HT-29 (cell line): ENCODE measurements at regions not wholly inside any gene's neighbourhood (a gene's known extent, or its start where the extent isn't known, plus 50 kb on each side); places are given as distances from the start of the nearest gene placed in this dataset.

Source experiments
- DNase-seq: peaks from one replicate; pipeline ENCODE4 v3.0.0-alpha.2; 2015; ENCODE audit warnings: low spot score

- DNase-seq = no peak
These were observed 102.8 kb downstream of the ERMARD start for GRCh38 chr6:169854083-169854725.

GRCh38 chr6:169853196-169854082 lies 102.0 kb downstream of the ERMARD start:
- DNase-seq = no peak

GRCh38 chr6:169852504-169853195 lies 101.2 kb downstream of the ERMARD start:
- no peak for DNase-seq

- no peak for DNase-seq
These were observed 100.5 kb downstream of the ERMARD start for GRCh38 chr6:169851641-169852503.

GRCh38 chr6:169850746-169851145 lies 99.3 kb downstream of the ERMARD start:
- DNase-seq = no peak

- DNase-seq = no peak
These were observed 98.7 kb downstream of the ERMARD start for GRCh38 chr6:169850154-169850553.

- no peak for DNase-seq
These were observed 98.0 kb downstream of the ERMARD start for GRCh38 chr6:169849396-169849795.

GRCh38 chr6:169848946-169849345 lies 97.5 kb downstream of the ERMARD start:
- no peak for DNase-seq

GRCh38 chr6:169847901-169848311 lies 96.5 kb downstream of the ERMARD start:
- no peak for DNase-seq

- DNase-seq = no peak
These were observed 95.8 kb downstream of the ERMARD start for GRCh38 chr6:169847141-169847674.

- no peak for DNase-seq
These were observed 95.0 kb downstream of the ERMARD start for GRCh38 chr6:169846286-169847056.

- no peak for DNase-seq
These were observed 94.2 kb downstream of the ERMARD start for GRCh38 chr6:169845426-169846285.

GRCh38 chr6:169844946-169845345 lies 93.5 kb downstream of the ERMARD start:
- no peak for DNase-seq

- no peak for DNase-seq
These were observed 92.6 kb downstream of the ERMARD start for GRCh38 chr6:169843991-169844390.

GRCh38 chr6:169843110-169843509 lies 91.7 kb downstream of the ERMARD start:
- no peak for DNase-seq

- DNase-seq = no peak
These were observed 90.6 kb downstream of the ERMARD start for GRCh38 chr6:169841907-169842606.

- DNase-seq = no peak
These were observed 89.8 kb downstream of the ERMARD start for GRCh38 chr6:169841251-169841650.

- no peak for DNase-seq
These were observed 88.6 kb downstream of the ERMARD start for GRCh38 chr6:169839898-169840631.
